GM21447 (cell line): ENCODE measurements at regions not wholly inside any gene's neighbourhood (a gene's known extent, or its start where the extent isn't known, plus 50 kb on each side); places are given as distances from the start of the nearest gene placed in this dataset.

Experiments used
- ATAC-seq: cut with Tn5 transposase; IDR thresholded peaks from one replicate; pipeline ENCODE4 v1.9.1; 2021; ENCODE audit not compliant: unreplicated experiment

DNA sequence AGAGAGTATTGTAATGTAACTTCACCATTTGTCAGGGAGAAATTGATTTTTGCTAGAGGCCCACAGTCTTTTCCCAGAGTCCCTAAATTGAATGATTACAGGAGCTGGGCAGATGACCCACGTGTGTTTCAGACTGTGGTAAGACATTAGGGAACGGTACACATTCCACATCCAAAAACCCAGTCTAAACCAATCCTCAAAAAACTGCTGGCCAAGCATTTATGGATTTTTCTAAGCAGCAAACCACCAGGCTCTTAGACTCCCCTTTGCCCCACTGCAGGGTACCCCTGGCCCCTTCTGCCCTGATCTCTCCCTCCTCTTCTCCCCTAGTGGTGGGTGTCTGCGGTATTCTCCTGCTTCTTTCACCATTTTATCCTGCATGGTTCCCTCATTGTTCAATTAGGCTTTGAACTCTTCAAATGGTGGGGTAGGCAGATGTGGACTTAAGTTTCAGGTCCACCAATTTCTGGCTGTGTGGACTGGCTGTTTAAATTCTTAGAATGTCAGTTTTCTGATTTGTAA lies 135.5 kb upstream of the SORCS3 start:
- ATAC-seq = no peak

DNA sequence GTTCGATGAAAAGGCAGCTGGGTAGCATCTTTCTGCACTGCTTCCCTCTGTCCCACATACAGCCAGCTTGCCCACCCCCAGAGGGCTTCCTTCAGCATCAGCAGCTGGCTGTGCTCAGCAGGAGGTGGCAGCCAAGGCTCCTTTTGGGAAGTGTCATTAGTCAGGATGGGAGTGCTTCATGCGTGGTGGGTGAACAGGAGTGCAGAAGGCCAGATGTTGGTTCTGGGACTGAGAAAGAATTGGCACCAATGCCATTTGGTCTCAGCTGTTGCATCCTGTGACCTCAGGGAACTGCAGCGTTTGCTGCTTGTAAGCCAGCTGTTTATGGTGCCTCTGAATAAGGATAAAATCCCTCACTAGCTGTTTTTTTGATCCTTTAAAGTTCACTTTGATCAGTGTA lies 131.1 kb upstream of the SORCS3 start:
- ATAC-seq = no peak

- no peak for ATAC-seq
These were observed 130.4 kb upstream of the SORCS3 start for GRCh38 chr10:104510644-104511043.

DNA sequence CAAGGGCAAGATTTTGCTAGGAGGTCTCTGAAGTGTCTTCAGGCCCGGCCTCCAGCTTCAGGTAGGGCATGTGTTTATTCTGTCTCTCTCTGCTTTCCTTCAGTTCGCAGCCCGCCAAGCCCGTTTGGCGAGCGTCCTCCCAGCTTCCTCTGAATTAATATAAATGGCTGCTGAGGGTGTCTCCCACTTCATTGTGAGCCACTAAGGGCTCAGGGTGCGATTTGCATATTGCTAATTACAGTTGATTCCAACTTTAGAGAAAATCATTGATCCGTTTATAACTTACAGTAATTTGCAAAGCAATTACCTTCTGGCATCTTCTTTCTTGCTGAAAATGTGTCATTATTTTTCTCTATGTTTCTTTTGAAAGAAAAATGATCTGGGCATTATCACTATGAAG lies 128.3 kb upstream of the SORCS3 start:
- no peak for ATAC-seq

- ATAC-seq = no peak
These were observed 125.4 kb upstream of the SORCS3 start for GRCh38 chr10:104515678-104516199.

GRCh38 chr10:104516986-104517385 lies 124.1 kb upstream of the SORCS3 start:
- no peak for ATAC-seq

GRCh38 chr10:104517946-104518345 lies 123.1 kb upstream of the SORCS3 start:
- ATAC-seq = no peak

GRCh38 chr10:104518891-104519290 lies 122.2 kb upstream of the SORCS3 start:
- ATAC-seq = no peak

DNA sequence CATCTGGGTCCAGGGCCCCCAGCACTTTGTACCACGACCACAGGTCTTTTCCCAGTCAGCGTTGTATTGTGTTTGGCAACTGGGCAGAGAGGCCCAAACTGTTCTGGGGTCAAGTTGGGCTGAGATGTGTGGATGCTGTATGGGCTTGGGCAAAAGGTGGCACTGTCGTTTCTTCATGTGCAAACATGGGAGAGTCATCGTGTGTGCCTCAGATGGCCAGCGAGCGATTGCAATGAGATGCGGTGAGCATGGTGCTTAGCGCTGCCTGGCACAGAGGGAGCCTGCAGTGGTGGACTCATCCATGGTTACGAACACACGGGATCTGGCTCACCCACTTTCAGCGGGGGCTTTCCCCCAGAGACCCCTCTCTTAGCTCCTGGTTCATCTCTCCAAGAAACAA lies 120.4 kb upstream of the SORCS3 start:
- ATAC-seq = no peak

DNA sequence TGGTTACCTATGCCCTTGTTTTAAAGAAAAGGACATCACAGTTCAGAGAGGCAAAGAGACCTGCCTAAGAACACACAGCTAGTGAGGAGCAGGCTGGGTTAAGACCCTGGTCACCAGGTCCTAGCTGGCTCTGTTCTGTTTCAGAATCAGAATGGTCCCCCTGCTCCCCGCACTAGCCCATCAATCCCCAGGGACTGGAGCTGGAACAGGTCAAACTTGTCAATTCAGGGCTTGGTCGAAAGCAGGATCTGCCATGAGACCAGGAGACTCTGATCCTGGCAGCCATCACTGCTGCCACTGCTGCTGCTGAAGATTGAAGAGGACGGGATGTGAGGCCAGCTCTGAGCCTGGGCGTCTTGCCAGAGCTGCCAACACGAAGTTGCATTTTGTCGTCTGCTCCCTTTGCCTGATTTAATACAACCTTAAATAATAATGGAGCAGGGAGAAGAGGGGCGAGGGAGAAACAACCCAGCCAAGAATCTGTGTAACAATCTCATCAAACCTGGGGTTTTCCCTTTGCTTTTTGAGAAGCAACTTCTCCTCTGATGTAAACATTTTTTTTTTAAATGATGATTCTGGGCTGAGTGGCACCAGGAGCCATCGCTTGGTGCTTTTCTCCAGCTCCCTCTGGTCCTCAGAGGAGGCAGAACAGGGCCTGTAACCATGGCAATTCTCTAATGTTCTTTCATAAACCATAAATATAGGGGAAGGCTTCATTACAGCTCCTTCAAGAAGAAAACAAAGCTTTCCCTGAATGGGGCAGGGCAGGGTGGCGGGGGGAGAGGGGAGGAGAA lies 119.0 kb upstream of the SORCS3 start:
- ATAC-seq = no peak

DNA sequence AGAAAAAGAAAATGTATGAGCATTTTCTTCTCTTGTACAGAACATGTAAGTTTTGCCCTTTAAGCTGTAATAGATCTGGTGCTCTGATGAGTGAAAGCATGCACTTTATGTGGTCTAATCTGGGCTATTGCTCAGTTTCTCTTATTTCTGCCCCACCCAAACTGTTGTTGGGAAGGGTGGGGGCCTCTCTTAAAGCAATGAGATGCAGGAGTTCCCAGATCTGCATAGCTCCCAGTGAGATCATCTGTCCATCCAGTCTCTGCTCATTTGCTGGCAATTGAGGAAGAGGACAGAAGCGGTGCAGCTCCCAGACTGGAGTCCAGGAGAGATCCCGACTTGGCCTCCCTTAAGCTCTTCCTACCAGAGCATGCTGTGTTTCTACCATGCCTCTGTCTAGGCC lies 114.9 kb upstream of the SORCS3 start:
- no peak for ATAC-seq

DNA sequence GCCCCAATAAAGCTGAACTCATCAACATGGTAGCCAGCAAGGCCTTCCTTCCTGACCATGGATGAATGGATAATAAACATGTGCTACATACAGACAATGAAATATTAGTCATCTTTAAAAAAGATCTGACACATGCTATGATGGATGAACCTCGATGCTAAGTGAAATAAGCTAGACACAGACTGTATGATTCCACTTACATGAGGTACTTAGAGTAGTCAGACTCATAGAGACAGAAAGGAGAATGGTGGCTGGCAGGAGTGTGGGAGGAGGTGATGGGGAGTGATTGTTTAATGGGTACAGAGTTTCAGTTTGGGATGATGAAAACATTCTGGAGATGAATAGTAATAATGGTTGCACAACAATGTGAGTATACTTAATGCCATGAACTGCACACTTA lies 114.1 kb upstream of the SORCS3 start:
- ATAC-seq = no peak

DNA sequence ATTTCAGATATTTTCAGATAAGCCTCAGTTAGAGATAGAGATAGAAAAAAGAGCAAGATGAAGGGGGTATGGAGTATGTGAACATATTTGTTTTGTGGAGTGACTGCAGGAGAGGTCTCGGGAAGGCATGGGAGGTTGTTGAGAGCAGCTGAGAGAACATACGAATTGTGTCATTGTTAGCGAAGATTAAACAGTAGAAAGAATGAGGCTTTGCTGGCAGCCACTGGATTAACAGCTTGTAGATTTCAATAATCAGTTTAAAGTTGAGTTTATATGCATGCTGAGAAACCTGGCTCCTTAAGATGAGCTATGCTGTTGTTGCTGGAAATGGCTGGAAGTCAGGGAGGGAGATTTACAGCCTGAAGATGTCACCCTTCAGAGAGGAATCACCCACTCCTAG lies 100.9 kb upstream of the SORCS3 start:
- ATAC-seq = no peak

- no peak for ATAC-seq
These were observed 99.3 kb upstream of the SORCS3 start for GRCh38 chr10:104541820-104542219.

DNA sequence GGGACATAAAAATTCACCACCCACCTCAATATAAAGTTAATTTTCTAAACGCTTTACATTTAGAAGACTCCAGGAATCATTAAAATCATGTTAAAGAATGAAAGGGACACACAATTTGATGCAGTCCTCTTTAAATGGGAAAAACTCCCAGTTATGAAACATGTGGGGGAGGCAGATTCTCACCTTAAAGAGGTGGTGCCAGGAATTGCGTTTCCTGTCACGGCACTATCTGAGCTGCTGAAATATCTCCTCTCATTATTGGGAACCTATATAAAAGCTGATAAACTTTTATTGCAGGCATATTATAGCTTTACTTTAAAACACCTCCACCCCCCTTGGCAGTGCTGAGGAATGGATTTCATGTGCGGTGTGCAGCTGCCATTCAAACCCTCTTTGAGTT lies 94.8 kb upstream of the SORCS3 start:
- no peak for ATAC-seq

GRCh38 chr10:104546756-104547155 lies 94.3 kb upstream of the SORCS3 start:
- no peak for ATAC-seq

DNA sequence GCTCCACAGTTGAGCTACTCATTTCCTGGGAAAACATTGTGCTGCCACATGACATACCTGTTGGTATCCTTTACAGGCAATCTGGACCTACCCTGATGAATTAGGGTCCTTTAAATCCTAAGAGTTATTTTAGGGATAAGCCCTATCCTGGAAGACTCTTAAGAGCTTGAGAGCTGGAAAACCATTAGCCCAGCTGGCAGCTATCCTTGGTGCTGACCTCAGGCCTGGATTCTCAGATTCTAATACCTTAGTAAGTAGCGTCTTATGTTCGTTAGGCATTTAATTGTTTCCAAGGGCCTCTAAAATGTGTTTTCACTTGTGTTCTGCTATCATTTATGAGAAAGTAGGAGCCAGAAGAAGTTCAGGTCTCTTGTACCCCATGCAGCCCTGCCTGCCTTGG lies 93.0 kb upstream of the SORCS3 start:
- ATAC-seq = no peak

GRCh38 chr10:104556831-104557230 lies 84.3 kb upstream of the SORCS3 start:
- ATAC-seq = no peak

GRCh38 chr10:104557966-104558365 lies 83.1 kb upstream of the SORCS3 start:
- no peak for ATAC-seq

DNA sequence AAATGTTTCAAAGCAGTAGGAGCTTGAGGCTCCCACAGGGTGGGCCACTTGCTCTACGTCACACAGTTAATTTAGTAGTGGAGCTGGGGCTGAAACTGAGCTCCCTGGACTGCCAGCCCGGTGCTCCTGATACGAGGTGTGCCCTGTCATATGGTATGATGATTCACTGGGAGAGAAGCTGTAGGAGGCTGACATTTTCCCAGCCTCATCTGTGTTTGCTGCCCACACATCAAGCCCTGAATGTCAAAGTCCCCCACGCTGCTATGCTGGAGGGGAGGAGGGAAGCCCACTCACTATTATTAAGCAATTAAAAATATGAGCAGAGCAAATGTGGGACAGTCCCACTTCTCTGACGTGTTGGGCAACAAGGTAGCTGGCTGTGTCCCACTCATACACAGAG lies 81.2 kb upstream of the SORCS3 start:
- no peak for ATAC-seq

DNA sequence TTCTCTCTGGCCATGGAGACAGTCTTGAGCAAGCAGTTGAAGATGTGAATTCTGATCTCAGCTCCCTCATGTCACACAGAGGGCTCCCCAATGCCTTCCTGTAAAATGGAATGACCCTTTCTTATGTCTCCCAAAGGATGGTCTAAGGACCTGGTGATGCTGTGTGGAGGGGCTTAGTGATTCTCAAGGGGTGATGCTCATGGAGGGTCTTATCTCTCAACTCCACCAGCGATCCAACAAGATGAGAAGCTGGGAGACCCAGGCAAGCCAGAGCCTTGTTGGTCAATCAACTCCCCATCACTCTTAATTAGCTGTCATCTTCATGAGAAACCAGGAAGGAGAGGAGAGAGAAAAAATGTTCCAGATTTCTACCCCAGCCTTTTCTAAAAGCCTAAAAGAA lies 78.0 kb upstream of the SORCS3 start:
- ATAC-seq = no peak

DNA sequence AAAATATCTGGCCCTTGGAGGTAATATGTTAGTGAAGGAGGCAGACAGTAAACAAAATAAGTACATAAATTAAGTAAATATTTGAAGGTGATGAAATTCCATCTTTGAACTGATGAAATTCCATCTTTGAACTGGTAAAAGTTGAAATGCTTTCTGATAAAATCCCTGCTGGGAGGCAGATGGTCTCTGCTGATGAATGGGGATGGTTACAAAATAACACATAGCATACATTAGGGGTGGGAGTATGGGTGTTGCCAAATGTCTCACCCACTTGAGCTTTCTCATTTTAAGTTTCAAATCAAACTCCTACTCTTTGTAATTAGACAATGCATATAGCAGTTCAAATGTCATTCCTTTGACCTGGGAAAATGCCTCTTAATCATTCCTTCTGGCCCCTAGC lies 77.5 kb upstream of the SORCS3 start:
- ATAC-seq = no peak

- no peak for ATAC-seq
These were observed 66.7 kb upstream of the SORCS3 start for GRCh38 chr10:104574427-104574826.
